Erythroblast (primary cell): ENCODE measurements at regions not wholly inside any gene's neighbourhood (a gene's known extent, or its start where the extent isn't known, plus 50 kb on each side); places are given as distances from the start of the nearest gene placed in this dataset.

Experiments used
- GATA1 ChIP-seq: IDR thresholded peaks from 2 replicates; pipeline ENCODE4 v1.6.1; 2011; ENCODE audit warnings: low read depth, mild to moderate bottlenecking, control low read depth, low read length, moderate library complexity
- POLR2A ChIP-seq: IDR thresholded peaks from 2 replicates; pipeline ENCODE4 v1.6.1; 2011; ENCODE audit warnings: mild to moderate bottlenecking, low read length

DNA sequence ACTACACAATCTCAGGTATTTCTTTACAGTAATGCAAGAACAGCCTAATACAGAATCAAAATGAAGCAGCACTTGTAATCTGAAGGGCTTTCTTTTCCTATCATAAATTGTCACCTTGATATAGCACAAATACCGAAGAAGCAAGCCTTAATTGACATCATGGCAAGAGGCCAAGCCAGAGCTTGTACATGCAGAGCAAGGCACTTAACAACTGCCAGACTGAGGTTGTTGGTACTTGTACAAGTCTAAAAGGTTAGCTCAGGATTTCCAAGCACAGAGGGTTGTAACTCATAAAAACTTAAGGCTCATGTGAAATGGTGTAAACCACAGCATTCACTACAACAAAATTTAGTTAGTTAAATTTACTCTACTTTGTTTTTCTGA is 158.8 kb upstream of the SPEF2 start:
- TF ChIP-seq POLR2A (no peak), GATA1 (no peak)
